ENCODE measurements at regions not wholly inside any gene's neighbourhood (a gene's known extent, or its start where the extent isn't known, plus 50 kb on each side); places are given as distances from the start of the nearest gene placed in this dataset.

DNA sequence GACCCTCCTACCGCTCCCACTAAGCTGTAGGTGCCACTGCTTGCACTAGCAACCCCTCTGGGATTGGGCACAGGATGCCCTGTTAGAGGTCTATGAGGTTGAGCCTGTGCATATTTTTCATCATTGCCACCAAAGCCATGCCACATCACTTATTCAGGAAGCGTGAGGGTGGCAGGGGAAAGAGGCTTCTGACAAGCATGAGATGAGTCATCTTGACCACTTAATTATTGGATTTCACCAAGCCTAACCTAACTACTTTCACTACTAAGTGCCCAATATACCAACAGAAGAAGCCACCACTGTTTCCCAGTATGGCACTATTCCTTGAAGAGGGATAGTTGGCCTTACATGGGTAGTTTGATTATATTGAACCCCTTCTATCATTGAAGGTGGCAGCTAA, 181.3 kb upstream of the EPHA4 start:
- Histone ChIP-seq H3K4me3 (ENCODE audit: extremely low read depth in 1 of 4, insufficient read depth in 2 of 4, low read depth in 3 of 4, low read length in 4 of 4) (no peak overlapping the region), H2BK15ac (ENCODE audit: low read length) (no peak overlapping the region), H3K4me1 (replicated peaks in 1 of 4; ENCODE audit: control insufficient read depth in 3 of 4, insufficient read depth in 4 of 4, low read length in 3 of 4) (no peaks in the 10 kb centered on the region), H3K4me2 (ENCODE audit: insufficient read depth in 1 of 2, low read depth in 2 of 2, low read length in 2 of 2) (no peak overlapping the region), H3K23me2 (ENCODE audit: low read depth, low read length) (no peaks in the 10 kb centered on the region), H3K56ac (replicated peaks; ENCODE audit: insufficient read length, low read depth, low read length) (no peak overlapping the region), H2AFZ (ENCODE audit: low read length) (no peak overlapping the region), H2BK5ac (ENCODE audit: low read depth, low read length) (no peak overlapping the region), H2BK120ac (replicated peaks; ENCODE audit: low read depth, low read length) (no peak overlapping the region), H3K9ac (replicated peaks in 1 of 4; ENCODE audit: extremely low read depth in 1 of 4, low read depth in 3 of 4, low read length in 3 of 4) (no peak overlapping the region), H3K79me2 (ENCODE audit: control insufficient read depth in 1 of 2, insufficient read depth in 2 of 2, low read length in 2 of 2) (no peaks in the 10 kb centered on the region), H2BK12ac (ENCODE audit: low read depth, low read length) (no peak overlapping the region), H3K14ac (ENCODE audit: insufficient read length) (no peak overlapping the region), H3K18ac (ENCODE audit: extremely low read depth, low read length) (no peak overlapping the region), H3K4ac (replicated peaks; ENCODE audit: insufficient read length, low read depth, low read length) (no peak overlapping the region), H3K27me3 (replicated peaks in 1 of 4; ENCODE audit: control insufficient read depth in 3 of 4, extremely low read depth in 1 of 4, insufficient read depth in 3 of 4, low read length in 3 of 4) (no peaks in the 10 kb centered on the region), H3K27ac (ENCODE audit: low read depth, low read length) (no peak overlapping the region), H2BK20ac (ENCODE audit: low read length) (no peak overlapping the region), H4K91ac (replicated peaks; ENCODE audit: insufficient read length, low read length) (no peak overlapping the region), H3K9me3 (ENCODE audit: insufficient read depth in 2 of 2, low read depth in 1 of 2, low read length in 1 of 2) (no peaks in the 10 kb centered on the region), H4K8ac (ENCODE audit: extremely low read depth, insufficient read depth, low read length) (no peak overlapping the region), H3K79me1 (ENCODE audit: low read depth, low read length) (no peaks in the 10 kb centered on the region), H4K5ac (ENCODE audit: insufficient read length, low read depth, low read length) (no peak overlapping the region), H3K36me3 (ENCODE audit: control insufficient read depth in 2 of 4, insufficient read depth in 4 of 4, low read length in 3 of 4) (no peaks in the 10 kb centered on the region), H2AK5ac (ENCODE audit: low read depth, low read length) (no peak overlapping the region), H3K23ac (ENCODE audit: insufficient read length) (no peak overlapping the region), H4K20me1 (replicated peaks in 1 of 2; ENCODE audit: control insufficient read depth in 1 of 2, insufficient read depth in 2 of 2, low read length in 2 of 2) (no peaks in the 10 kb centered on the region)
- ChIA-PET POLR2A (ENCODE audit: partially characterized antibody) (no interaction called here), CTCF (ENCODE audit: partially characterized antibody) (no interaction called here)
- TF ChIP-seq KDM1A (IDR thresholded peaks at IDR 0.05; ENCODE audit: borderline replicate concordance, low read length) (no peak), TCF12 (IDR thresholded peaks at IDR 0.05; ENCODE audit: low read depth, low read length) (no peak), PHF8 (conservative IDR thresholded peaks at IDR 0.05; ENCODE audit: low read depth, low read length) (no peak)
- 84% methylated on average over 2 of the region's 2 CpGs; no CpG with 5 or more reads in 1 of the 2 experiments for WGBS, 2 experiments (ENCODE audit: extremely low coverage in 1 of 2, insufficient coverage in 1 of 2, insufficient read length in 1 of 2, insufficient replicate concordance in 2 of 2, low coverage in 1 of 2, low lambda C conversion rate in 2 of 2, missing lambda C conversion rate in 1 of 2)
- no peak for DNase-seq (ENCODE audit: low read depth in 1 of 2, low spot score in 2 of 2)
- FAIRE-seq, result no peak

All from H1 (cell line).